Fibroblast of peridontal ligament (primary cell): ENCODE measurements at regions not wholly inside any gene's neighbourhood (a gene's known extent, or its start where the extent isn't known, plus 50 kb on each side); places are given as distances from the start of the nearest gene placed in this dataset.
"Not testable (repeated sequence)": the region's sequence is repeated elsewhere in the genome, so short reads cannot be mapped to it uniquely, and the experiment has no call there.

ENCODE experiments used
- DNase-seq: peaks from one replicate; pipeline ENCODE4 v3.0.0-alpha.2; 2010; ENCODE audit errors: extremely low read depth

DNA sequence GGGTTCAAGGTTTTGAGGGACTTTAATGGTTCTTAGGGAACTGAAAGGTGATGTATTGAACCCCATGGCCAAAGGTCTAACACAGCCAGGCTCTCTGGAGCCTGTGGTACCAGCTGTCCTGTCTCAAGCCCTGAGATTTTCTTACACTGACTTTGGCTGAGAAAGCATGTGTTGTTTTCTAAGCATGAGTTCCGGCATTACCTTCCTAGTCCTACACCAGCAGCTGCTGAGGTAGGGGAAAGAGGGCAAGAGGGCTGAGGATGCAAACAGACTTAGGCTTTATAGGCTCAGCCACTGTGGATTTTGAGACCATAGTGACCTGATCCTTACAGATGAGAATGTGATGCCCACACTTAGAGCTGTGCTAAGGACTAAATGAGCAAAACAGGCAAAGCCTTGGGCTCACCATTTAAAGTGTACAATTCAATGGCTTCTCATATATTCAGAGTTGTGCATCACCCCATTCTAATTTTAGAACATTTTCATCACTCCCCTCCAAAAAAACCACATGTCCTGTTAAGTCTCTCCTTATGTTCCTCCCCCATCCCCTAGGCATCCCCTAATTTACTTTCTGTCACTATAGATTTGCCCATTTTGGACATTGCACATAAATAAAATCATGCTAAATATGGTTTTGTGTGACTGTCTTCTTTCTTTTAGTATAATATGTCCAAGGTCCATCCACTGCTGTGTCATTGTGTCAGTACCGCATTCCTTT is 99.7 kb upstream of the OTOS start:
- no peak for DNase-seq

DNA sequence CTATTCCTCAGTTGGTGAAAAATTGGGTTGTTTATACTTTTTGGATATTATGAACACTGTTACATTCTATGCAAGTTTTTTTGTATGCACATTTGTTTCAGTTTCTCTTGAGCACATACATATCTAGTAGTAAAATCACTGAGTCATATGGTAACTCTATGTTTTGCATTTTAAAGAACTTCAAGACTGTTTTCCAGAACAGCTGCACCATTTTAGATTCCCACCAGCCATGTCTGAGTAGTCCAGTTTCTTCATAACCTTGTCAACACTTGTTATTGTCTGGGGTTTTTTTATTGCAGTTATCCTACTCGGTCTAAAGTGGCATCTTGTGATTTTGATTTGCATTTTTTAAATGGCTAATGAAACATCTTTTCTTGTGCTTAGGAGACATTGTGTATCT is 100.3 kb upstream of the OTOS start:
- no peak for DNase-seq

DNA sequence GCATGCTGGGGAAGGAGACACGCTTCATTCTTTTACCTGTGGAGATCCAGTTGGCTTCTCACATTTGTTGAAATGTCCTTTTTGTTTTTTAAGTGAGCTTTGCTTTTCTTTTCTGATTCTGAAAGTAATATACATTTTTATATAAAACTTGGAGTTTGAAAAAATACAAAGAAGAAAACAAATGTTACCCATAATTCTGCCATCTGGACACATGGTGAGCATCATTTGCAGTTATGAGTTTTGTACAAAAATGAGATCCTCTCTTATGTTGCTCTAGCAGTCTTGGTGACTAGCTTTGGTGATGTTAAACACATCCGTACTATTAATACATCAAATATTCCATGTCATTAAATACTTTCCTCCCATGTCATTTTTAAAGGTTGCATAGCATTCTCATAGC is 101.1 kb upstream of the OTOS start:
- DNase-seq = no peak

DNA sequence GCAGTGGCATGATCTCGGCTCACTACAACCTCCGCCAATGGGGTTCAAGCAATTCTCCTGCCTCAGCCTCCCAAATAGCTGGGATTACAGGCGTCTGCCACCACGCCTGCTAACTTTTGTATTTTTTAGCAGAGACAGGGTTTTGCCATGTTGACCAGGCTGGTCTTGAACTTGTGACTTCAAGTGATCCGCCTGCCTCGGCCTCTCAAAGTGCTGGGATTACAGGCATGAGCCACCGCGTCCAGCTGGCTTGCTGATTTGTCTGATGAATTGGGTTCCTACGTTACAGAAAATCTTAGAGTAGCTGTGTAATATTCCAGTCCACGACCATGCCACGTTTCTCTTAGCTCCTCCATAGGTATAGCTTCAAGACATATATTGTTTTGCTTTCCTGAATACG is 102.6 kb upstream of the OTOS start:
- DNase-seq = not testable (repeated sequence)

DNA sequence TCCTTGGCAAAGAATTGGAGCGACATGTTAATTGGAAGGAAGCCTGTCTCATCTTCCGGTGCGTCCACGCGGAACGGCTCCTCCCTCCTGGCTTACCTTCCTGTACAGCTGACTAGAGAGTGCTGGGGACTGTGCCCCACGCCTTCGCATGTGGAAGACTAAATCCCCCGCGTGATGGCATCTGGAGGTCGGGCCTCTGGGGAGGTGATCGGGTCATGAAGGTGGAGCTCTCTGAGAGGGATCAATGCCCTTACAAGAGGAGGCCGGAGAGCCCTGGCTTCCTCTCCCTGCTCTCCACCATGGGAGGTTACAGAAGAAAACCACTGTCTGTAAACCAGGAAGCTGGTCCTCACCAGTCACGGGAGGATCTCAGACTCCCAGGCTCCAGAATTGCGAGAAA is 104.1 kb upstream of the OTOS start:
- DNase-seq = no peak

DNA sequence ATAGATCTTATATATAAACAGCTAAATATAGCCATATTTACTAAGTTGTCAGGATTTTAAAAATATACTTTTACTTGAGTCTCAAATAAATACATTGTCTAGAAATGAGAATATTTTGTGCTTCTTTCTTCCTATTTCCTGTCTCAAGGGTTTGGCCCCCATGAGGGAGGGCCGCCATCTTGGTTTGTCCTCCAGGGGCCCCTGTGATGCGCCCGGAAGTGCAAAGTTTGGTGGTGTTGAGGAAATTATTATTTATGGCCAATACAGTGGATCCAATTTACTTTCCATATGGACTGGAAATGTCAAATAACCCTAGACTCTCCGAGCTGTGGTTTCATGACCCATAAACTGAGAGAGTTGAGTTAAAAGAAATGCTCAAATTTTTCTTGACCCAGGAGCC is 104.7 kb upstream of the OTOS start:
- DNase-seq = no peak

DNA sequence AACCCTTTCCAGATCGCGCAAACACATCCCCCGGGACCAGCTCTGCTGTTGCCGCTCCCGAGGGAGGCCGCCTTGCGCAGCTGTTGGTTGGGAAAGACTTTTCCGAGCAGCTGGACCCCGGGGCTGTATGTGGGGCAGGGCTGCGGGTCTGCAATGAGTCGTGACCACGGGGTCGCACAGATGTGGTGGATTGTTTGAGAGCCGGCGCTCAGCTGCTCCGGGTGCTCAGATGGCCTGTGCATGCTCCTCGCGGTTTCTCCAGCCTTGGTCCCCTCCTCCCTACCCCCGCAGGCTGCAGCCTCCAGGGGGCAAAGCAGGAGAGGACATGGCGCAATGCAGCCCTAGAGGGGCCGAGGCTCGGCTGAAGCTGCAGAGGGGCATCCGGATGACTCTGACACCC is 105.2 kb upstream of the OTOS start:
- no peak for DNase-seq

DNA sequence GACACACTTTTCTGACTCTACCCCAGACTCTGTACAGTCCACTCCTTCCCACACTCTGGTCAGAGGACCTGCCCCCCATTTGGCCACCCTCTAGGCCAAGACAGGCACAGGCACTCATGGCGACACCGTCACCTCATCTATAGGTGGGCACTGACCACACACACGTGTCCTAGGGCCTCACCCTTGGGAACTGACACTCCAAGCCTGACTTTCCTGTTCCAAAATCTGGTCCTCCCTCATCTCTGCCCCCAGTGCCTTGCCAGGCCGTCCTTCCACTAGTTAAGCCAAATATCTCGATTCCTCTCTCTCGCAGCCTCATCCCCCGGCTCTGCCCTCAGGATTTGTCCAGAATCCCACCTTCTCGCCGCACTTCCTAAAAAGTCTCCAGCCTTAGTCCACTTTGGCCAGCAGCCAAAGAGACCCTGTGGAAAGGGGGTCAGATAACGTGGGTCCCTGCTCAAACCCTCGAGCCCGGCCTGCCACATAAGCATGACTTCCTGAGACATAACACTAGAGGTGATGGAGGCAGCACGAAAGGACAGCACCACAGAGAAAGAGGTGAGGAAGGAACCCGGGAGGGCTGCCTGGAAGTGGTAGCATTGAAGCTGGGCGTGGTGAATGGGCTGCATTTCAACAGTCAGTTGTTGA is 105.8 kb upstream of the OTOS start:
- no peak for DNase-seq

DNA sequence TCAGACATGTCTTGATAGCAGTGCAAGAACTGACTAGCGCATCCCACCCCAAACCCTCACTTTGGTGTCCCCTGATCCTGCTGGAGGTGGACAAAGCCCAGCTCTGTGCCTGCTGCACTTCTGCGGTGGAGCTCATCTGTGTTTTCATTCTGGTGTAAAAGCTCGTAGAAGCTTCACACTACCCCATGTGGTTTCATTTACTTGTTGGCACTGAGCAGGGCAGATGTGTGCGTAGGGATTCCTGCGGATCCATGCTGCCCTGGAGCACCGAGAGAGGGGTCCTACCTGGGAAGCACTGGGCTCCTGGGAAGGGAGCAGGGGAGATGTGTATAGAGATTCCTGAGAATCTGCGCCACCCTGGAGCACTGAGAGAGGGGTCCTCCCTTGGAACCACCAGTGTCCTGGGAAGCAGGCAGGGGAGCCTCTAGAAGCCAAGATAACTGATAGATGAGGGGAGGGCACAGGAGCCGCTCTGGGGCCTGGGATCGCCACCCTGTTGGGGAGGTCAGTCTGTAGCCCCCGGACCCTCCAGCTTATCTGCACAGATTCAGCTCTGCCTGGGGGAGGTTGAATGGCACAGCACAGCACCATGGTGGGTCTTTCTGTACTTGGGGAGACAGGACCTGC is 106.9 kb upstream of the OTOS start:
- DNase-seq = peak; percentile 34

DNA sequence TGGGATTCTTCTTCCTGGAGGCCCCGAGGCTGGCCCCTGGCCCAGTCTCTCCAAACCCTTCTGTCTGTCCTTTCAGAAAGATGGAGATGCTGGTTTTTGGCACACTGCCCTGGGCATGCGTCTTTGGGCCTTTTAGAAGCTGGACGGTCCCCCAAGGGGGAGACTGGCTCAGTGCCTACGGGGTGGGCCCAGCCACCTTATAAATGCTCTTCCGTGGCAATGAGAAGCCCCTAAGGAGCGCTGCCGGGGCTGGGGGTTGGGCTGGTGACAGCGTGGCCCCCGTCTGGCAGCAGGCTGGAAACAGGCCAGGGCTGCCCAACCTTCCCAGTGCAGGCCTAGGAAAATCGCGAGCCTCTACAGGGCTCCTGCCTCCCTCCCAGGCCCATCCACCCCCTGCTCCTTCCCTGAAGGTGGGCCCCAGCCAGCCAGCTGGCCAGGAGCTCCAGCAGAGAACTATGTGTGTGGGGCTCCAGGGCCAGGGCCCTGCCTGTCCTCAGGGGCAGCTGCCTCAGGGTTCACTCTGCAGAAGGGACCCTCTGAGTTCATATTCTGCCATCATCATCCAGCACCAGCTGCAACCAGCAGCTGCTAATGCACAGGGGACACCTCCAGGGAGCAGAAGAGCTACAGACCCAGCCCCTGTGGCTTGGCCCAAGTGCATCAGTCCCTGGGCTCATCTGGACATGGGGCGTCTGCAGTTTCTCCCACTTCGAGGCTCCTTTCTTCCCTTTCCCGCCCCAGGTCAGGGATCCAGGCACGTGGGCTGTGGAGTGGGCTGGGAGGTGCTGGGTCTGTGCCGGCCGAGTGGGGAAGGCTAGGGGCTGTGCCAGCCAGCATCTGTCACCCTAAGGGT is 107.6 kb upstream of the OTOS start:
- no peak for DNase-seq

DNA sequence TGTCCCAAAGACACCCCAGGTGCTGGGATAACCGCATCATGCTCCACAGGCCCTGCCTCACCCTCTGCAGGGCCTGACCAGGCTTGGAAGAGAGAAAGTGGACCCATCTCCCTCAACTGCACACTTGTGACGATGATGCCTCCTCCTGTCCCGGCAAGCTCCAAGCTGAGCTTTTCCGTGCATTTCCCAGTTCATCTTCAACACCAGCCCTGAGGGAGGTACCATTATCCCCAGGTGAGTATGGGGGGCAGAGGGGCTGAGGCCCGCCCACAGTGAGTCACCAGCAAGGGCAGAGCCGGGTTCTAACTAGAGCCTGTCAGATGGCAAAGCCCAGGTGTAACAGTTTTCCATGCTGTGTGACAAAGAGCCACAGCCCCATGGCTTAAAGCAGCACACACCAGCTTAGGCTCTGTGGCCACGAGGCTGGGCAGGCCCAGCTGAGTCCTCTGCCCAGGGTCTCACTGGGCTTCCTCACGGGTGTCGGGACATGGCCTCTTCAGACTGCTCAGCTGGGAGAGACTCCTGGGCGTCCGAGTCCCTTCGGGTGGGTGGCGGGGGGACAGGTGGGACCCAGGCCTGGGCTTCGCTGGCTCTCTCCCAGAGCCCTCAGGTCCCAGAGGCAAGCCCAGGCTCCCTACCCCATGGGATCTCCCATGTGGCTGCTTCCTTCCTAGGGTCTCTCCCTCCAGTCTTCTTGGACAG is 108.4 kb upstream of the OTOS start:
- DNase-seq = no peak

DNA sequence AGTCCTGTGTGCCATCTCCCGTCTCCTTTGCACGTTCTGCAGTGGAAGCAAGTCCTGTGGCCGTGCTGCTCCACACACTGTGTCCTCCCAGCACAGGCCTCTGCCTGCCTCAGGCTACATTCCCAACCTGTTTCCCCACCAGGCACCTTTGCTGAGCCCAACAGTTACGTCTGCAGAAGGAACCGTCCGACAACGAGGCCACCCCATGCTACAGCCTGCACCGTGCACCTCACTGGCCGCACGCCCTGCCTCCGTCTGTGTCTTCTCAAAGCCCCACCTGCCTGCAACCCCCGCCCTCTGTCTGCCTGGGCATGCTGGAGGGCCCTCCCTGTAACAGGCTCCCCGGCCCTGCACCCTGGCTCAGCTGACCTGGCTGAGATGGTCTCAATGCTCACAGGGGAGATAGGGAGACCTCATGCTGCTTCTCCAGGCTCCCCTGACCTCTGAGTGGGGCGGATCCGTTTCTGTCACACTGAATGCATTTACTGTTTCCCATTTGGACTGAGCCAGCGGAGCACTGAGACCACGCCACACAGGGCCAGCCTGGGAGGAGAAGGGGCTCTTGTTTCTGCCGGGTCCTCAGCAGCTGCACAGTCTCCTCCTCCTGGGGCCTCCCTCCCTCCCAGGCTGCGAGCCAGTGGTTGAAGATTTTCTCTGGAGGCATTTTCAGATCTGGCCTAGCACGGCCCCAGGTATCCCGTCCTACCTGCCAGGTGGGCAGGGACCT is 109.1 kb upstream of the OTOS start:
- DNase-seq = no peak

DNA sequence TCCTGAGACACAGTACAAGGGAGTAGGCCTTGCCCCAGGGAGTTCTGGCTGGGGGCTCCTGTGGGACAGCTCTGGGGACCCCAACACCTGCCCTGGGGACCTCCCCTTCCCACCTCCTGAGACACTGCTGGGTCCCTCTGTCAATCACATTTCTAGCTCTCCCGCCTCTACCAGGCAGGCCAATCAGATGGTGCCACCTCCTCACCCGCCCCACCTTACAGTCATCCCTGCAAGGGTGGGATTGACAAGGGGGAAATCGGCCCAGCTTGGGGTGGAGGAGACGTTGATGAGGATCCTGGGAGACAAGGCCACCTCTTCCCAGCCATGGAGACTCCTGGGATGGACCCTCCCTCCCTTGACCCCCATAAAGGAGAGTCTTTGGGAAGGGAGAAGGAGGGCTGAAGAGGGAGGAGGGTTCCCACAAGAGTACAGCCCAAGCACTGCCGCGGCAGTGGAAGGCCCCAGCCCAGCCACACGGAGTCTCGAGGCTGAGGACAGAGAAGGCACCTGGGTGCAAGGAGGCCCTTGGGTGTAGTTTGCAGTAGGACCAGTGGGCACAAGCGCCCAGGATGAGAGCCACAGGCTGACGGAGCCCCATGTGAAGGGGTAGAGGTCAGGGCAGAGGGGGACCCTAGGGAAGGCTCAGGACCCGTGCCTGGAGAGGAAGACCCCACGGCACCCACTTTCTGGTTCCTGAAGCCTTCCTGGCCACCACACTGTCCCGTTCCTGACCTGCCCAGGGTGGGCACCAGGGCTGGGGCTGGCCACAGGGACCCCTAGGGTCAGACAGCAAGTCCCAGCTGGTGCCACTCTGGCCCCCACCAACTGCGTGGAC is 109.9 kb upstream of the OTOS start:
- DNase-seq = no peak

DNA sequence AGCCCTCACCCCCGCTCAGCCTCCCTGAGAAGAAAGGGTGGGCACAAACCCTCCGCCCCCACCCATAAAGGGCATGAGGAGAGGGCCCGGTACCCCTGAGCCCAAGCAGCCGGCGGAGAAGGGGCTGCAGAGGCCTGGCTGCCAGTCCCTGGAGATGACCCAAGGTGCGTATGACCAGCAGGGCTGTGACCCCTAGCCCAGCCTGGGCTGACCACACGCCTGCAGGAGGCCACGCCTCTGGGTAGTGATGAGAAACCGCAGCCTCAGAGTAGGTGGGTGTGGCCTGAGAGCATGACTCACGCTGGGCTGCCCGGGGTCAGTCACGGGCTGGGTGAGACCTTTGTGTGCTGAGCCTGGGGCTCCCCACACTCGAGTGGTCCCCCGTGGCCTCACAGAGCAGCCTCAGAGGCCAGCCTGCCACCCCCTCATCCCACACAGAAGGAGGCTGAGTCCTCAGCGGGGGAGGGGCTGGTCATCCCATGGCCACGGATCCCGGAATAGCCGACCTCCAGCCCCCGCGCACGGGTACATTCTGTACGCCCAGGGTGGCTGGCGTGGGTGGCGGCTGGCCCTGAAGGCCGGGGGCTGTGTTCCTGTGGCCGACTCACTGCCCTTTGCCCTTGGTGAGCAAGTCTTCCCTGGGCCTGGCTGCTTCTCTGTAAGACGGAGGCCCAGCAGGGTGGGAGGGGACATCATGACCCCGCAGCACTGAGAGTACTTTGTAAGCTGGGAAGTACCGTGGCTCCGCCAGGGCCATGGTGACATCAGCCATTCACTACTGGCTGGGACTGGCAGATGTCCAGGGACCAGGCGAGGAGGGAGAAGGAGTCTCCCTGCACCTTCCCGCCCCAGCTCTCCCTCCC is 110.8 kb upstream of the OTOS start:
- peak; percentile 75 for DNase-seq

DNA sequence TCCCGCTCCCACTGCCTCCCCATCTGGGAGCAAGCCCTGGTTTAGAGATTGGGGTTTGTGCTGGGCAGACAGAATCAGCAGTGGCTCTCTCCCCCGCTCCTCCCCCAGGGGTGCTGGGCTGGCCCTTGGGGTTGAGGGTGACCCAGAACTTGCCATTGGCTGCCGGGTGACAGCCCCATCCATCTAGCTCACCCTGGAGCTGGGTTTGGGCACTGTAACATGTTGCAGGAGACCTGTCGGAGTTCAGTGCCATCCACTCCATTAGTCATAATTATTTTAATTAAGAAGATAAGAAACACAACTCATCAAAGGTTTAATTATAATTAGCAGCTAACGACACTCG is 111.4 kb upstream of the OTOS start:
- DNase-seq = no peak

DNA sequence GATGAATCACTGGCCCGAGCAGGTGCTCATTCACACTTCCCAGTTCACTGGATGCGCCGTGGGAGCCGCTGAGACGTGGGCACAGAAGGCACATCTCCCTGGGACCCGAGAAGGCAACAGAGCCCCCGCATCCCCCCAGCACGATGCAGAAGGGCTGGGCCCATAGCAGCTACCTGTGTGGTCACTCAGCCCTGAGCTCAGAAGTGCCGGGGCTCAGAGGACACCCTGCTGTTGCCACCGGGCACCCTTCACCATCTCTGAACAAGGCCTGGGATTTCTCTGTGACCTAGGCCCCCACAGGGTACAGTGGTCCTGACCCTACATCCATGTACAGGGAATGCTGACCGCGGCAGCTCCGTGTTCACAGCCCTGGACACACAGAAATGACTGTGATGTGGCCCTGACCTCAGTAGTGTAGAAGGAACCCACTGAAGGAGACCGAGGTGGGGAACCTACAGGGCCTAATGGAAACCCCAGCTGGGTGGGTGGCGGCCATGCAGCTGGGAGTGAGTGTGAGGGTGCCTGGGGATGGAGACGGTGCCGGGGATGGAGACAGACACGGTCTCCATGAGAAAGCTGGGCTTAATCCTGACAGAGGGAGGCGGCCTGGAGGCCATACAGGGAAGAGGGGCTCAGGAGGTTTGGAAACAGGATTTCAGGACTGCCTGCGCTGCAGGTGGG is 111.9 kb upstream of the OTOS start:
- no peak for DNase-seq

DNA sequence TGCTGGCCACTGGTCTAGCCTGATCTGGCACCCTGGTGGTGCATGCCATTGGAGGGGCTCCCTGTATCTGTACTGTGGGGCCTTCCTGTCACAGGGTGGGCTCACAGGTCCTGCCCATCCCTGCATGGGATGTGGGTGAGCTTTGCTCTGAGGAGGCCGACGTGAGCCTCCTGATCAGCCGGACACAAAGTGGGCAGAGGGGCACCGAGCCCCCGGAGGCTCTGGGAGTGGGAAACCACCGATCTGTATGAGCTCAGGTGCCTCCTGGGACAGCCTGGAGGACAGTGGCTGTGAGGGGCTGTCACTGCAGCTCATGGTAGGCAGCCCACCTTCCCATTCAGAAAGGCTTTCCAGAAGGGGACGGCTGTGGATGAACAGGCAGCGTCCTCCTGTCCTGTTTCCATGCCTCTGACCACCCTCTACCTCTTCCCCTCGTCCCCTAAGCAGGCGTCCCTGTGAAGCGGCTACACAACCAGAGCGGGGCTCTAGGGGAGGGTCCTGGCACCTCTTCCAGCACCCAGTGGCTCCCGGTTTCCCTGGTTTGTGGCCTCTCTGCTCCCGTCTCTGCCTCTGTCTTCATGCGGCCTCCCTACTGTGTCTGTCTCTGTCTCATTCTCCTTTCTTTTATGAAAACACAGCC is 112.5 kb upstream of the OTOS start:
- DNase-seq = no peak

DNA sequence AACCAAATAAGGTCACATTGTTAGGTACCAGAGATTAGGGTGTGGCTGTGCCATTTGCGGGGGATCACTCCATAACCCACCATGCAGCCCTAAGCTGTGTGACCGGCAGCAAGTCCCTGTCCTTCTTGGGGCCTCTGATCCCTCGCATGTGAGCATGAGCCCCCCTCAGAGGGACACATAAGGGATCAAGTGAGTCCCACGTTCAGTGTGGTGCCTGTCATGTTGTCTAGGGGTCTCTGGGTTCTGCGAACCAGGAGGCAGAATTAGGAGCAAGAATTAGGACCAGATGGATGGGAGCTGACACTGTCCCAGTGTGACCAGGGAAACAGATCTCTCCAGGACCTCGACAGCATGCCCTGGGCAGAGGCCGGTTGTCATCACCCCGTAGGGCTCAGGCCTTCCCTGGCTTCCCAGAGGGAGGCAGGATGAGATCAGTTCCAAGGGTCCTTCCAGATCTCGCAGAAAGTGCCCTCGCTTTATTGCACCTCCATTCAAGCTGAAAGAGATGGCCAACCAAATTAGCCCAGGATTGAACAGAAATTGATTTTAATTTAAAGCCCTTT is 113.2 kb upstream of the OTOS start:
- no peak for DNase-seq
